ENCODE measurements at regions not wholly inside any gene's neighbourhood (a gene's known extent, or its start where the extent isn't known, plus 50 kb on each side); places are given as distances from the start of the nearest gene placed in this dataset.
A peak's percentile ranks its signal among the peaks of the same experiment; 100 is the strongest.

GRCh38 chr7:116420003-116420402 is 79.5 kb upstream of the CAV2 start:
- Histone ChIP-seq H3K4me3 (no peak overlapping the region), H3K27ac (no peak overlapping the region), H3K9me3 (no peaks in the 10 kb centered on the region), H3K36me3 (no peaks in the 10 kb centered on the region), H3K27me3 (no peaks in the 10 kb centered on the region), H3K4me1 (peaks cover 0 to 20% (median 9%) of the 10 kb centered on the region in 4 donors)
- intact Hi-C loops (cut with DNase I; ENCODE audit: low total_unique reads), result no loop called here
- no peak for TF ChIP-seq CTCF (IDR thresholded peaks at IDR 0.05)
- DNase-seq, result no peak

GRCh38 chr7:116421298-116421697 is 78.2 kb upstream of the CAV2 start:
- intact Hi-C loops (cut with DNase I; ENCODE audit: low total_unique reads), result no loop called here
- no peaks in the 10 kb centered on the region for H3K9me3 ChIP-seq
- H3K4me3 ChIP-seq, result no peak overlapping the region
- H3K27ac ChIP-seq, result no peak overlapping the region
- peaks cover 0 to 28% (median 9%) of the 10 kb centered on the region in 4 donors for H3K4me1 ChIP-seq
- no peaks in the 10 kb centered on the region for H3K27me3 ChIP-seq
- H3K36me3 ChIP-seq, result no peaks in the 10 kb centered on the region
- no peak for TF ChIP-seq CTCF (IDR thresholded peaks at IDR 0.05)
- DNase-seq, result no peak

GRCh38 chr7:116422683-116423082 is 76.9 kb upstream of the CAV2 start:
- intact Hi-C loops (cut with DNase I; ENCODE audit: low total_unique reads), result no loop called here
- H3K27me3 ChIP-seq, result no peaks in the 10 kb centered on the region
- no peaks in the 10 kb centered on the region for H3K36me3 ChIP-seq
- no peaks in the 10 kb centered on the region for H3K9me3 ChIP-seq
- TF ChIP-seq CTCF (IDR thresholded peaks at IDR 0.05), result no peak
- peaks cover 0 to 34% (median 11%) of the 10 kb centered on the region in 4 donors for H3K4me1 ChIP-seq
- H3K4me3 ChIP-seq, result no peak overlapping the region
- H3K27ac ChIP-seq, result no peak overlapping the region
- no peak for DNase-seq

- H3K27me3 ChIP-seq, result no peaks in the 10 kb centered on the region
- H3K4me3 ChIP-seq, result no peak overlapping the region
- H3K9me3 ChIP-seq, result no peaks in the 10 kb centered on the region
These were observed 76.0 kb upstream of the CAV2 start for GRCh38 chr7:116423499-116423898.

GRCh38 chr7:116425647-116426209 is 73.8 kb upstream of the CAV2 start:
- Histone ChIP-seq H3K9me3 (no peaks in the 10 kb centered on the region), H3K4me3 (no peak overlapping the region), H3K36me3 (no peaks in the 10 kb centered on the region), H3K4me1 (peaks cover 0 to 34% (median 11%) of the 10 kb centered on the region in 4 donors), H3K27me3 (no peaks in the 10 kb centered on the region), H3K27ac (peak overlapping the region in 1 of 2 donors; percentile 22)
- DNase-seq, result no peak
- TF ChIP-seq CTCF (IDR thresholded peaks at IDR 0.05), result no peak
- intact Hi-C loops (cut with DNase I; ENCODE audit: low total_unique reads), result no loop called here

More at GRCh38 chr7:116423499-116423898, 76.0 kb upstream of the CAV2 start:
- H3K27ac ChIP-seq, result peak overlapping the region in 1 of 2 donors; percentile 43
- intact Hi-C loops (cut with DNase I; ENCODE audit: low total_unique reads), result no loop called here
- H3K36me3 ChIP-seq, result no peaks in the 10 kb centered on the region
- TF ChIP-seq CTCF (IDR thresholded peaks at IDR 0.05), result no peak
- peaks cover 0 to 34% (median 11%) of the 10 kb centered on the region in 4 donors for H3K4me1 ChIP-seq
- no peak for DNase-seq

All from tibial artery (tissue), 4 donors.